GM12873 (cell line): ENCODE measurements at regions not wholly inside any gene's neighbourhood (a gene's known extent, or its start where the extent isn't known, plus 50 kb on each side); places are given as distances from the start of the nearest gene placed in this dataset.

Experiments used
- CTCF ChIP-seq: IDR thresholded peaks from 2 replicates; pipeline ENCODE4 v1.5.1; 2012; ENCODE audit warnings: low read depth, mild to moderate bottlenecking, moderate library complexity, low read length, control low read depth; ENCODE audit not compliant: insufficient read depth; ENCODE audit errors: missing control alignments

- TF ChIP-seq CTCF: no peak
Measured at GRCh38 chr19:28018499-28018898, 1194.5 kb downstream of the UQCRFS1 start.

GRCh38 chr19:28014615-28015405 is 1198.1 kb downstream of the UQCRFS1 start:
- TF ChIP-seq CTCF: no peak

- TF ChIP-seq CTCF: peak; percentile 65
Measured at GRCh38 chr19:28012361-28012760, 1200.6 kb downstream of the UQCRFS1 start.

GRCh38 chr19:28010656-28011055 is 1202.3 kb downstream of the UQCRFS1 start:
- TF ChIP-seq CTCF: no peak

GRCh38 chr19:28009696-28010095 is 1203.3 kb downstream of the UQCRFS1 start:
- TF ChIP-seq CTCF: no peak

- no peak for TF ChIP-seq CTCF
Measured at GRCh38 chr19:28008695-28009094, 1204.3 kb downstream of the UQCRFS1 start.

- no peak for TF ChIP-seq CTCF
Measured at GRCh38 chr19:28003543-28003942, 1209.4 kb downstream of the UQCRFS1 start.

GRCh38 chr19:27997069-27997468 is 1215.9 kb downstream of the UQCRFS1 start:
- no peak for TF ChIP-seq CTCF
